COLO668 (cell line): ENCODE measurements at regions not wholly inside any gene's neighbourhood (a gene's known extent, or its start where the extent isn't known, plus 50 kb on each side); places are given as distances from the start of the nearest gene placed in this dataset.

ENCODE experiments used
- DNase-seq: peaks from one replicate; lab custom pipeline; 2025; ENCODE audit not compliant: unreplicated experiment; lab: John Stamatoyannopoulos, UW

DNA sequence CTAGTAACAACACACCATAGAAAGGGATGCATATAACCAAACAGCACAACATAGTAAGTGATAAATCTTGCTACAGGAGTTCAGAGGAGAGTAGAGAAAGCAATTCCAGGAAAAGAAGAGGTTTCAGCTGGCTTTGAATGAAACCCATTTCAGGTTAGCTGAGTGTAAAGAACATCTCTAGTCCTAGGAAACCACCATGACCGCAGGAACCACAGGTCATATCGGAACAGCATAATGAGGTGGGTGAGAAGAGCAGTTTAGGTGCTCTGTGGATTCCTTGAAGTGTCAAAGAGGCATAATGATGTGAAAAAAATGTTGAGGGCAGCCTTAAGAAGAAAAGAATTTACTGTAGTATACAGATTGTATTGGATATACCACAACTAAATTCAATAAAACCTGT is 507.5 kb downstream of the MTRR start:
- DNase-seq, result no peak

DNA sequence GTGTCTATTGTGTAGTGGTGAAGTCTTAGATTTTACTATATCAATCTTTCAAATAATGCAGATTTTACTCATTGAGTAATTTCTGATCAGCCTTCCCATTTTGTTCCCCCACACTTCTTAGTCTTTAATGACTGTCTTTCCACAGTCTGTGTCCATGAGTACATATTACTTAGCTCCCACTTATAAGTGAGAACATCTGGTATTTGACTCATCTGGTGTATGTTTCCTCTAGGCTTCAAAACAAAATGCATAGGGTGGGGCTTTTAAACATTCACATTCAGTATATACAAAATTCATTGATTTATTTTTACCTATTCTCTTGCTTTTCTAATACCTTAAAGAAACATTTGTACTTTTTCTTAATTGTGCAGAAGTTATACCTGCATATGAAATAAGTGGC is 513.0 kb downstream of the MTRR start:
- no peak for DNase-seq

DNA sequence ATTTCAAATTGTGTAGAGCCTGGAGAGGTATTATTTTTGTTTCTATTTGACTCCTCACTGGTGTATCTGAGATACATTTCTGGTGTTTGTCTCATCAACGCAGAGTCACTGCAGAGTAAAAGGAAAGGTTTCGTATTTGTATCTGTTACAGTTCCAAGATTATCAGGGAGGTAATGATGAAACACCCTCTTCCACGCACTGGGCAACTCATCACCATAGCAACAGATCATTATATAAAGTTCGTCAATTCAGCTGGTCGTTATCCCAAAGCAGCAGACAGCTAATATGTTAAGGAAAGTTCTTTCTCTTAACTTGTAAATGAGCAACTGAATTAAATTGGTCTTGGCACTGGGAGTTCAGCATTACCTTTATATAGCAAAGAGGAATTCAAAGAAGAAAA is 513.5 kb downstream of the MTRR start:
- DNase-seq, result no peak

DNA sequence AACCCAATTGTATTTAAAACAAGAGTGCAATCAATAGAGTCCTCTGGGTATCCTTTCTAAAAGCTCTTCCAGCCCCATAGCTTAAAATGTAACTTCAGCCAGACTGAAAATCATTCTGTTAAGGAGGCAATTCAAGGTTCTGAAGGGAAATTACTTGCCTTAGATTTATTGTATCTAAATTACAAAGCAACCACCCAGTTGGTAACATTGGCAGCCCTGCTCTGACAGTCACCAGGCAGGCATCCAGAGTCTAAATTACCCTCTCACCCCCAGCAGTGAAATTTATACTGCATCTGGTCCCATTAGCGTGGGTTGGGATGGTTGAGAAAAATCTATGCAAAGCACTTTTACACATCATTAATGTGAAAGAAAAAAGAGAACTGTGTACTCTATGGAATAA is 514.7 kb downstream of the MTRR start:
- DNase-seq, result no peak

DNA sequence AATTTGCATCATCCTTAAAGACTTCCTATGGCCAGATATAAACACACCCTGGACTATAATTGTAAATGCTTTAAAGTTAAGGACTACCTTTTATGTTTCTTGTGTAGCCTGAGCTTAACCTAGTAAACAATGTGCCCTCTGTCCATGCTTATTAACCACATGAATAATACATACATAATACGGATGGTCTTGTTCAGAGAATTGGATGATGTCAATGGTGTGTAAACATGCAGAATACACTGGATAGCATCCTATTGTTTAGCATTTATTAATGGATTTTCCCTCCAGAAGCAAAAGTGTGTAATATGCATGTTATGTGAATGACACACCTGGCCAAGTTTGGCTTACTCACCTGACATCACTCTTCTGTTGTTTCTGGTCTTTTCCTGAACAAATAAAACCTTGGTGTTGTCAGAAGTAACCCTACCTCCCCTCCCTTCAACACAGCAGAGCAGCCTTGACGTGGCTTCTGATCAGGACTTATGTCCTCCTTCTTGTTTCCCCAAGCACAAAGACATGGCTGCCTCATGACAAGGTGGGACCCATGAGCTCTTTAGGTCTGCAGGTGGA is 517.9 kb downstream of the MTRR start:
- DNase-seq, result peak; percentile 51

DNA sequence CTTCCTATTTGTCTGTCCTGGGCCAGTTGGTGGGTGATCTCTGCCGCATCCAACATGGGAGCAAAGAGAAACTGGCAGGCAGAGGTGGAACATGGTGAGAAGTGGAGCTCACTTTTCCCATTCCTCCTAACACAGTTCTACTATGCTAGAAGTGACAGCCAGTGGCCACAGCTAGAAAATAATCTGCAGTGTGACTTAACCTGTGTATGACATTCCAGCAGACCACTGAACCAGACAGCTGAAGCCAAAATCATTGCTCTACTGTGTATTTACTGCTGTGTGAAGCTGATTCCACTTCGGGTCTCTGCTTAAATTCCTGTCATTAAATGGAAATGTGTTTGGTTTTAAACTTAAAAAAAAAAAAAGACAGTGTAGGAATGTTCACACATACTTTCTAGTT is 523.0 kb downstream of the MTRR start:
- no peak for DNase-seq

DNA sequence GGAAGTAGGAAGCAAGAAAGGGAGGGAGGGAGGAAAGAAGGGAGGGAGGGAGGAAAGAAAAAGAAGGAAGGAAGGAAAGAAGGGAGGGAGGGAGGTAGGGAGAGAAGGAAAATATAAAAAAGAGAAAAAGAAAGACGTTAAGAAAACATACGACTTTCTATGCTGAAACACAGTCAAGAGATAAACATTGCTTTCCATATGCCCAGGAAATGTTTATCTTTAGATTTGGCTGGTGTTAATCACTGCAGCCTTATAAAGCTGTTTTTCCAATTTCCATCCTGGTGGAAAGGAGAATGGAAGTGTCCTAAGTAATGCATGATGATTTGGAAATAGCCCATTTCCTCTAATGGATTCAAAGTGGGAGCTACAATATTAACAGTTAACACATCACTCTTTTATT is 524.3 kb downstream of the MTRR start:
- DNase-seq, result no peak

DNA sequence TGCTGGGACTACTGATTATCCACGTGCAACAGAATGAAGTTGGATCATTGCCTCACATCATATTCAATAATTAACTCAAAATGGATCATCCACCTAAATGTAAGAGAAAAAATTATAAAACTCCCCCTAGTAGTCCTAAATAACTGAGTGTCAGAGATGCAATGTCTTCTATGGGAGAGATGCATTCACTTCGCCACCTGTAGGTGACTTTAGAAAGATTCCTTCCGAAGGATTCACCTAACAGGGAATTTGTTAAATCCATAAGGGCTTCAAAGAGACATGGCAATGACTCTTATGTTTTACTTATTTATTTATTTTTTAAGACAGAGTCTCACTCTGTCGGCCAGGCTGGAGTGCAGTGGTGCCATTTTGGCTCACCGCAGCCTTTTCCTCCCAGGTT is 526.0 kb downstream of the MTRR start:
- no peak for DNase-seq

DNA sequence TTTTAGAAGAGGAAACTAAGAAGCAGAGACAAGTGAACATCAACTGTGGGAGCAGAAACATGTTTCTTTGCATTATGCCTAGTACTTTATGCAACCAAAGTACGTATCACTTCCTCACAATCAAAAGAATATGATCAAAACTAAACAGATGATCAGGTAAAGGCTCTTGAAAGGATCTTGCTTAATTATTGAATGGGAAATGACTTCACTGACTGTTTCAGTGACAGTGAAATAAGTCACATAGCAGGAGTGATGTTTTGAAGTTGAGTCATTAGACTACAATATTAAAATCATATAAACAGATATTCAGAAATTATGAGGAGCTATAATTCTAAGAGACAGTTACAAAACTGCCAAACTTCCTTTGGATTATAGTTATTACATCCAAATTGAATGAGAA is 527.3 kb downstream of the MTRR start:
- DNase-seq, result no peak

DNA sequence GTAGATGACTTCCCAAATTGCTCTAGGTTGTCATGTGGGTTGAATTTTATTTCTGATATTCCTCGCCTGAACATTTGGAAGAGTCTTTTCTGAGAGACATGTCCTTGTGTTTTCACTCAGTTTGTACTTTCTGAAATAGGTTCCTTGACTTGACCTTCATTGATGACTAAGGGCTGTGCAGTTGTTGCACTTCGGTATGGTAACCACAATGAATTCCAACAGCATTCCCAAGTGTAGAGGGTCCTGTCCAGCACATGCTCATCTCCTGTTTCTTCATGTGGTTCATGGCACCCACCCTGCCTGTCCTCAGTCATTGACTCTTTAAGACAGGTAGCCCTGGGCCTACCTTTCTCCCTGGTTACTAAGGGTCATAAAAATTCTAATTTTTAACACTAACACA is 527.8 kb downstream of the MTRR start:
- no peak for DNase-seq

DNA sequence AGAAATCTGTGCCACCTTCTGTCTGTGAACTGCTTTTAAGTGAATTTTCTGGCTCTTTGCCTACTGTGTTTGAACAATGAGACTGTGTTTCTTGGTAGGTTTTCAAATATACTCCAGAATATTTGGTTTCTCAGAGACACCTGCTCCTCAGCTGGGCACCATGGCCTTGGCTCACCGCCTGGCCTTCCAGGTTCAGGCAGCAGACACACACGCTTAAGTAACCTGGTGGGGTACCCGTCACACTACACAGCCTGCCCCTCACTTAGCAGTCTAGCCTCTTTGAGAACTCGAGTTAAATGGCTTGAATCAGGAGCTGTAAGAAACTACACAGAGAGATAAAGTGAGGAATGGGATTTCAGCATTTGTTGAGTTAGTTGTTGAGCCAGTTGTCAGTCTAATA is 530.5 kb downstream of the MTRR start:
- DNase-seq, result no peak

DNA sequence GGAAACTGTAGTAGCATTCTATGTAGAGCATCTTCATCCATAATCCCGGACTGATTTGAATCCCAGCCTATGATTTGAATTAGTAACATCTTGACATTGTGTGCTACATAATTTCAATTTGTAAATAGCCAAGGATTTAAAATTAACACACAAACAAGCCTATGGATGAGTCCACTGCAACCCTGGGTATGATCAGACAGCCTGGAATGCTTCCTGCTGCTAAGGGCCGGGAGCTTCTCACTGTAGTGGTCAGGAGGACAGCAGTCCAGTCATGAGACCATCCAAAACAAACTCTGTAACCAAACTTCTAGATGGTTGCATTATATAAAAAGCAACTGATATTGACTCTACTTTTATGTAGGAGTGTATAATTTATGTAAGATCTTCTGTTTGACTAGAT is 539.3 kb downstream of the MTRR start:
- no peak for DNase-seq

DNA sequence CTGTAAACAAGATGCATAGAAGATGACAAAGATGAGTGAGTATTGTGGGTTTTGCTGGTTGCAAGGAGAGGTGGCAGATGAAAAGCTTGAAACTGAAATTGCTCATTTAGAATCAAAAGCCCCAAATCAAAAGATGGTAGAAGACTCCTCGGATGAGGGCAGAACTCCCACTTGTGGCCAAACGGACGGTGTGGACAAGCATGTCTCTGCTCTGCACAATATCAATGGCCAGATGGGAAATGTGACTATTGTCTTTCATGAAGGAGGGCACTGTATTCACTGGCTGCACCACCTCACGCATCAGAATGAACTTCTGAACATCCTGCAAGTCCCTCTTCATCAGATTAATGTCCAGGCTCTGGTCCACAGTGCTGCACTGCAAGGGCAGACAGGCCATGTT is 541.7 kb downstream of the MTRR start:
- DNase-seq, result no peak

DNA sequence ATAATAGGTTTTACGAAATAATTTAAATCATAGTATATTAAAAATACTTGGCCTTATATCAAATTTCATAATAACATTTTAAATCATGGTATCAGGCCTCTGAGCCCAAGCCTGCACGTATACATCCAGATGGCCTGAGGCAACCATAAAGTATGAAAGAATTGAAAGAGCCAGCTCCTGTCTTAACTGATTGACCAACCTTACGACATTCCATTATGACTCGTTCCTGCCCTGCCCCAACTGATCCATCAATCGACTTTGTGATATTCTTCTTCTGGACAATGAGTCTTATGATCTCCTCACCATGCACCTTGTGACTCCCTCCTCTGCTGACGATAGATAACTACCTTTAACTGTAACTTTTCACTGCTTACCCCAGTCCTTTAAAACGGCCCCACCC is 545.0 kb downstream of the MTRR start:
- DNase-seq, result no peak

DNA sequence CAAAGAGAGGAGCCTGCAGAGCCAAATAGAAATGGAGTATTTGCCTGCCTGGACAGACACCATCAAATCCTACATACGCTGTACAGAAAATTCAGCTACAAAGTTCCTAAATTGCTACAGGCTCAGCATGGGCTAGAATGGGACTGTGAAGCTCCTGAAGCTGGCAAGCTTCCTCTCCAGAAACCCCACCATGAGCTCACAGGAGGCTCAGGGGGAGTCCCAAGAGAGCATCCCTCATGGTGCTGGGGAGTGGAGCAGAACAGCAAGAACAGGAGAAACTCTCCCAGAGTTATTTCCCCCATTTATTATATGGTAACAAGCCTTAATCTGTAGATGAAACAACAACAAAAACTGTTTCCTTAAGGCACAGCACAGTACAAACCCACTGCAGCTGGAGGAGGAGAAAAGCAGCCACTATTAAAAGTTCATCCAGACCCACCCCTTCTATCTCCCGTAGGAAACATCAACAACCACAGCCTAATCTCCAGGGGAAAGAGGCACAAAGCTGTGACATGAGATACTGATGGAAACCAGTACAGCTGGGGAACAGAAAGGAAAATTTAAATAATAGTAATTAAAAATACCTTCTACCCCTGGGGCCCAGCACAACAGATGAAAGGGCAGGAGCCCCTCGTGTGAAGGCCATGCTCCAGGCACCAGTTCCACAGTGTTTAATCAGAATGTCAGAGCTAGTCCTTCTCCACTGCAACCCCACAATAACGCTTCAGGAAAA is 548.5 kb downstream of the MTRR start:
- no peak for DNase-seq

DNA sequence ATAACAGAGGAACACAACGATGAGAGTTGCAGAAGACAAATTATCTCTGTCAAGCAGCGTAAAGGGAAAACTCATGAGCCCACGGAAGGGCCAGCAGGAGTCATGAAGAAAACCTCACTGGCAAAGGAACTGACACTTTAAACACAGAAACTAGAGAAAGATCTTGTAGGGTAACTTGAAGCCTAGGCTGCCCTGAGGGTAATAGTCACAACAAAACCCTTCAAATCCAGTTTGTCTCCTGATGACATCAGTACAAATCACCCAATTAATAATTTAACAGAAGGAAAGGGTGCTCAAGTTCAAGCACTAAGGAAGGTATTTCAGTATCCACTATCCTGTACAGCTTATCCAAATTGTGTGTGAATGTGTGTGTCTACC is 549.1 kb downstream of the MTRR start:
- DNase-seq, result no peak

DNA sequence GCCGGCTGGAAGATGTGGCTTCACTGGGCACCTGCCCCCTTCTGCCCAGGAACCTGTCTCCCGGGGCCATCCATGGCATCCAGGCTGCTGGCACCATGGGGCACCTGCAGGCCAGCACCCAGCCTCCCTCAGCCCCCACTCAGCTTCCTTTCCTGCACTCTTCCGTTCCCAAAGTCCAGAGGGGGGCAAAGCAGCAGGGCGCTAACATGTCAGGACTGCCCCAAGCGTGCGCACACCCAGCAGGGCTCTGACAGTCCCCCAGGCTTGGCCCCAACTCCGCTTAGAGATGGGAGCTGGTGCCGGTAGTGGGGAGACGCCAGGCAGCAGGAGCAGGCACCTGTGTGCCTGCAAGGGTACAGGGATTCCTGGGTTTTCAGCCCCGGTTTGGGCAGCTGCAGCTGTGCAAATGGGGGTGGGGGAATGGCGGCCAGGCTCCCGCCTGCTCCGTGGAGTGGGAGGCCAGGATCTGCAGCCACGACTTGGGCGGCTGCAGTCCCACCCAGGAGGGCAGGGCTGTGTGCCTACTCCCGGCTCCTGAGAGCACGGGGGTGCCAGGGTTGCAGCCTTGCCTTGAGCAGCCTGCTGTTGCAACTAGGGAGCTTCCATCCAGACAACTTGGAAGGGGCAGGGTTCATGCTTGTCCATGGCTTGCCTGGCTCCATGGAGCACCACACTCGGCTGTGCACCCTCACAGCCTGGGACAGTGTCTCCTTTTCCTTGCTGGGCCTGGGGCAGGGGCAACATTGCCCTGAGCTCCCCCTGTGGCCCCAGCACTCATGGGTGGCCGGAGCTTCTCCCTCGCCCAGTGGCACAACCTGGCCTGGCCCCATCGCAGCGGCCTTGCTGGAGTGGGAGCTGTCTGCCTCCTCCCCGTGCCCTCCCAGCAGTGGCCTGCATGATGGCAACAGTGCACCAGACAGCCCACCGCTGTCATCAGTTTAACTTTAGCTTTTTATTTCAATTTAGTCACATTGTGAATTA is 561.1 kb downstream of the MTRR start:
- no peak for DNase-seq

DNA sequence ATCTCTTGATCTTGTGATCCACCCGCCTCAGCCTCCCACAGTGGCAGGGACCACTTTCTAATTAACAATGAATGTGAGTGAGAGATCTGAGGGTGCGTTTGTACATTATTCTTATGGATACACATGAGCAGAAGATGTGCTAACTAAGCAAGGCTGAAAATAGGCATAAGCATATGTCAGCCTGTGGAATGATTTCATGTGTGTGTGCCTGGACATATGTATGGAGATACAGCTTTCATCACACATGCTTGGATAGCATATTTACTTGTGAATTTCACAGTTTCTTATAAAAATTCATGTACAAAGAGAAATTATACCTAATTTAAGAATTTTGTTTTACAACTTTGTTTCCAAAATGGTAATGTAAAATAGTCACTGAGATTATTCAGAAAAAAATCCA is 565.6 kb downstream of the MTRR start:
- no peak for DNase-seq

DNA sequence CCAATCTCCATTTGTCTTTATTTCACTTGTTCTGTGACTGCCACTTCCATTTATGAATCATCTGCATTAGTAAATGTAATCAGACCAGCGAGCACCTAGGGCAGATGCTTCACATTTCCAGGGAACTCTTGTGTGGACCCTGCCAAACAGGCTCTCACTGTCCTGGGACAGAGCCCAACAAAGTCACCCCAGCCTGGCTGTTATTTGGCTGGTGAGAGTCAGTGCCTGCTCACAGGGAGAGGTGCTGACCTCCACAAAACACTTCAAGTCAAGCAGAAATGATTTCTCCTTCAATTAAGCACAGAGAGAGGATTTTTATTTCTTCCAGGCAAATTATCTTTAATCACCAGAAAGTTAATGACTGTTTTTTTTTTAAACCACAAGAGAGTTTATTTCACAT is 568.0 kb downstream of the MTRR start:
- DNase-seq, result no peak

DNA sequence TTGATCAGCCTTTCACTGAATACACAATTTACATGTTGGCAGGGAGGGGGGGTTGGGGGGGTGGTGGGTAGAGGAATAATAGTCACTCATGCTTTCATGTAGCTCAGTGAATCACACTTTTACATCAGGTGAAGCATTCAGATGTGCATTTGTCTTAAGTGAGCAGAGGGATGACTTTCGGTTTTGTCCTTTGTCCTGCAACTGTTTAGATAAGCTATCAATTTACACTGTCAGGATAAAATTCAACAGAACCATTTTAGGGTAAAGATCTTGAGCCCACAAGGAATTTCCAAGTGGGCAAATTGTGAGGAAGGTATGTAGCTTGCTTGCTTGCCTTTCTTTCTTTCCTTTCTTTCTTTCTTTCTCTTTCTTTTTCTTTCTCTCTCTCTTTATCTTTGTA is 576.2 kb downstream of the MTRR start:
- DNase-seq, result no peak

DNA sequence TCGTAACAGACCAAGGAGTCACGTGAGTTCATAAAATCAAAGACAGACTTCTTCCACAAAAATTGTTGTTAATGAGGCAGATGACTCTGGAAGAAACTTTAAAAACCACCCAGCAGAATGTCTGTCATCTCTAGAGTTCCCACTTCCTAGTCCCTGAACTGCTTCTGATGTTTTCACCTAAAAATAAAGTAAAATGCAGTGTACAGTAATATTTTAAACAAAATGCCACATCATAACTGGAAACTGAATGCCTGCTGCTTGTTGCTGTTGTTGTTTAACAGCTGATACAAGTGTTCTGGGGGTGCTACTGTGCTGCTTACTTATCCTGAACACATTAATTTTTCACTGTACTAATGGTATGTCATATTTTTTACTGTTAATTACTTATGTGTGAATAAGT is 577.2 kb downstream of the MTRR start:
- no peak for DNase-seq

DNA sequence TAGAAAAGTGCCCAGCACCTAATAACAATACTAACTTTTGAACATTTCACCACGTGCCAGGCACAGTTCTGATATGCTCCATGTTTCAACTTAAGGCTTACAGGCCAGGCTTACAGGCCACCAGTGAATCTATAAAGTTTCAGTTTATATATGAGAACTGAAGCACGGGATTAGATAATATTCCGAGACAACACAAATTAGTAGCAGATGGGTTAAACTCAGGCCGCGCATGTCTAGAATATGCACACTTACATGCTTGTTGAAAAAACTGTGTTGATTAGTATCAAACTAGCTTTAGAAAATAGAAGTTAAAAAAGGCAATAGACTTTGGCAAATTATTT is 587.9 kb downstream of the MTRR start:
- no peak for DNase-seq
